MM.1S (cell line): ENCODE measurements at regions not wholly inside any gene's neighbourhood (a gene's known extent, or its start where the extent isn't known, plus 50 kb on each side); places are given as distances from the start of the nearest gene placed in this dataset.

Source experiments
- EZH2 ChIP-seq: fragments of 300-600 bp; sonication (generic); optimal IDR thresholded peaks from 2 replicates; pipeline ENCODE3; 2017; ENCODE audit warnings: low read depth, mild to moderate bottlenecking, antibody characterized with exemption, low read length, mixed read lengths
- EZH2phosphoT487 ChIP-seq: fragments of 300-600 bp; sonication (generic); IDR thresholded peaks from 2 replicates; pipeline ENCODE4 v1.6.1; 2018; ENCODE audit warnings: antibody characterized with exemption, low read length
- TF ChIP-seq, protein P1 (sequence below): fragments of 300-600 bp; sonication (generic); IDR thresholded peaks from 2 replicates; pipeline ENCODE4 v1.5.1; 2016; ENCODE audit warnings: antibody characterized with exemption, low read length, mixed read lengths

DNA sequence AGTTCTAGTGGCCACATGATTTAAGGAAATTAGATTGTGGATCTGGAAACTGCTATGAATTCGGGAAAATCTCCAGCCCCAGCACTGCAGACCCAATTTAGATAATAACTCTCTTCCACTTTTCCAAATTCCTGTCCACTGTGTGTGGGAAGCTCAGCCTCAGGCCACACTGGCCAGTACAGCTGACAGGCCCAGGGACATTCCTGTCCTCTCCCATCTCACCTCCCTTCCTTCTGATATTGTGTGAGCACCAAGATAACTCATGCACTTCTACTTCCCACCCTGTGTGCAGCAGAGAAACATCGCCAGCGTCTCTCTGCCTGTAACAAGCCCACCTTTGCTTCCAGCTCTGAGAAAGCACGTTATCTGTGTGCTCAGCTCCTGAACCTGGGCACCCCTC is 145.1 kb upstream of the RREB1 start:
- TF ChIP-seq, protein P1, sequence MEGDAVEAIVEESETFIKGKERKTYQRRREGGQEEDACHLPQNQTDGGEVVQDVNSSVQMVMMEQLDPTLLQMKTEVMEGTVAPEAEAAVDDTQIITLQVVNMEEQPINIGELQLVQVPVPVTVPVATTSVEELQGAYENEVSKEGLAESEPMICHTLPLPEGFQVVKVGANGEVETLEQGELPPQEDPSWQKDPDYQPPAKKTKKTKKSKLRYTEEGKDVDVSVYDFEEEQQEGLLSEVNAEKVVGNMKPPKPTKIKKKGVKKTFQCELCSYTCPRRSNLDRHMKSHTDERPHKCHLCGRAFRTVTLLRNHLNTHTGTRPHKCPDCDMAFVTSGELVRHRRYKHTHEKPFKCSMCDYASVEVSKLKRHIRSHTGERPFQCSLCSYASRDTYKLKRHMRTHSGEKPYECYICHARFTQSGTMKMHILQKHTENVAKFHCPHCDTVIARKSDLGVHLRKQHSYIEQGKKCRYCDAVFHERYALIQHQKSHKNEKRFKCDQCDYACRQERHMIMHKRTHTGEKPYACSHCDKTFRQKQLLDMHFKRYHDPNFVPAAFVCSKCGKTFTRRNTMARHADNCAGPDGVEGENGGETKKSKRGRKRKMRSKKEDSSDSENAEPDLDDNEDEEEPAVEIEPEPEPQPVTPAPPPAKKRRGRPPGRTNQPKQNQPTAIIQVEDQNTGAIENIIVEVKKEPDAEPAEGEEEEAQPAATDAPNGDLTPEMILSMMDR, result no peak
- TF ChIP-seq EZH2phosphoT487 (no peak), EZH2 (no peak)
